K562 (cell line): ENCODE measurements at regions not wholly inside any gene's neighbourhood (a gene's known extent, or its start where the extent isn't known, plus 50 kb on each side); places are given as distances from the start of the nearest gene placed in this dataset.

Experiments
- PHTF2 ChIP-seq: fragments of 250-450 bp; sonication (Bioruptor Pico); IDR thresholded peaks from 2 replicates; pipeline ENCODE4 v1.5.0; 2021; ENCODE audit warnings: mild to moderate bottlenecking
- SFPQ ChIP-seq: fragments of 200-400 bp; formaldehyde crosslinking; IDR thresholded peaks from 2 replicates; pipeline ENCODE4 v1.6.1; 2017; ENCODE audit warnings: mild to moderate bottlenecking, low read depth, low read length, moderate library complexity
- TSHZ1 ChIP-seq: fragments of 250-450 bp; sonication (Bioruptor Pico); IDR thresholded peaks from 2 replicates; pipeline ENCODE4 v1.4.0; 2020; ENCODE audit warnings: mild to moderate bottlenecking, moderate library complexity

GRCh38 chr4:77375866-77376607, 219.0 kb downstream of the CCNG2 start (continued):
- TF ChIP-seq SFPQ (no peak), TSHZ1 (CRISPR knock-in tag) (no peak), PHTF2 (CRISPR knock-in tag) (no peak)
